Mesenchymal stem cell (in vitro differentiated cells and primary cell): ENCODE measurements at regions not wholly inside any gene's neighbourhood (a gene's known extent, or its start where the extent isn't known, plus 50 kb on each side); places are given as distances from the start of the nearest gene placed in this dataset.

Experiments used
- DNase-seq: peaks from one replicate; pipeline ENCODE4 v3.0.0-alpha.2; 2013
- H2AFZ ChIP-seq: one replicate; pipeline ENCODE4 v1.6.1; 2013; ENCODE audit warnings: low read depth, mild to moderate bottlenecking, control low read depth, inconsistent platforms, low read length, moderate library complexity
- H2AK5ac ChIP-seq: 2 replicates; pipeline ENCODE4 v1.6.1; 2013; ENCODE audit warnings: low read length, moderate library complexity, mild to moderate bottlenecking, inconsistent platforms; ENCODE audit not compliant: severe bottlenecking
- H2BK120ac ChIP-seq: one replicate; pipeline ENCODE4 v1.6.1; 2013; ENCODE audit warnings: low read depth, mild to moderate bottlenecking, inconsistent platforms, low read length, moderate library complexity
- H2BK12ac ChIP-seq, 2 experiments: one replicate each; pipeline ENCODE4 v1.6.1; 2013; ENCODE audit warnings: inconsistent platforms in 2 of 2, low read length in 2 of 2, mild to moderate bottlenecking in 2 of 2, moderate library complexity in 2 of 2, control low read depth in 1 of 2
- H2BK15ac ChIP-seq: one replicate; pipeline ENCODE4 v1.6.1; 2013; ENCODE audit warnings: mild to moderate bottlenecking, low read depth, inconsistent platforms; ENCODE audit not compliant: poor library complexity, severe bottlenecking
- H2BK5ac ChIP-seq: 2 replicates; pipeline ENCODE4 v1.6.1; 2013; ENCODE audit warnings: low read depth, mild to moderate bottlenecking, low read length, control low read depth, inconsistent platforms; ENCODE audit not compliant: poor library complexity, severe bottlenecking
- H3K14ac ChIP-seq, 2 experiments: one replicate each; pipeline ENCODE4 v1.6.1; 2013; ENCODE audit warnings: inconsistent platforms in 2 of 2, low read length in 2 of 2, control low read depth in 1 of 2, mild to moderate bottlenecking in 1 of 2, moderate library complexity in 1 of 2
- H3K18ac ChIP-seq, 2 experiments: one replicate each; pipeline ENCODE4 v1.6.1; 2013; ENCODE audit warnings: inconsistent platforms in 2 of 2, low read length in 2 of 2, control low read depth in 1 of 2, low read depth in 1 of 2, mild to moderate bottlenecking in 1 of 2
- H3K23ac ChIP-seq, 2 experiments: one replicate each; pipeline ENCODE4 v1.6.1; 2013; ENCODE audit warnings: inconsistent platforms in 2 of 2, low read length in 2 of 2, mild to moderate bottlenecking in 2 of 2, moderate library complexity in 2 of 2, control low read depth in 1 of 2
- H3K27ac ChIP-seq: 2 replicates; pipeline ENCODE4 v1.5.1; 2013; ENCODE audit warnings: mild to moderate bottlenecking, moderate library complexity, low read length, control low read depth, inconsistent platforms; ENCODE audit not compliant: poor library complexity, severe bottlenecking
- H3K27me3 ChIP-seq, 2 experiments: 2 replicates each; pipeline versions ENCODE4 v1.6.1 to v1.7.0; 2013; ENCODE audit warnings: low read length in 2 of 2, mild to moderate bottlenecking in 2 of 2, moderate library complexity in 2 of 2, control low read depth in 1 of 2, inconsistent platforms in 1 of 2; ENCODE audit not compliant: control insufficient read depth in 1 of 2, insufficient read depth in 1 of 2
- H3K36me3 ChIP-seq, 2 experiments: 2 replicates each; pipeline versions ENCODE4 v1.6.1 to v1.7.0; 2013; ENCODE audit warnings: low read length in 2 of 2, control low read depth in 1 of 2, inconsistent platforms in 1 of 2, low read depth in 1 of 2, mild to moderate bottlenecking in 1 of 2; ENCODE audit not compliant: insufficient read depth in 2 of 2, control insufficient read depth in 1 of 2
- H3K4ac ChIP-seq, 2 experiments: one replicate each; pipeline ENCODE4 v1.6.1; 2013; ENCODE audit warnings: inconsistent platforms in 2 of 2, low read length in 2 of 2, mild to moderate bottlenecking in 2 of 2, moderate library complexity in 2 of 2, control low read depth in 1 of 2, low read depth in 1 of 2
- H3K4me1 ChIP-seq: 2 replicates; pipeline ENCODE4 v1.6.1; 2013; ENCODE audit warnings: low read depth, low read length, control low read depth; ENCODE audit not compliant: control insufficient read depth, insufficient read depth
- H3K4me2 ChIP-seq: 2 replicates; pipeline ENCODE4 v1.6.1; 2013; ENCODE audit warnings: low read length, mild to moderate bottlenecking, inconsistent platforms; ENCODE audit not compliant: poor library complexity, severe bottlenecking
- H3K4me3 ChIP-seq, 2 experiments: 2 replicates each; pipeline versions ENCODE4 v1.5.1 to v1.7.0; 2013; ENCODE audit warnings: low read length in 2 of 2, mild to moderate bottlenecking in 2 of 2, control low read depth in 1 of 2, low read depth in 1 of 2; ENCODE audit not compliant: insufficient read depth in 1 of 2
- H3K79me1 ChIP-seq: replicated peaks from 2 replicates; pipeline ENCODE4 v1.6.1; 2013; ENCODE audit warnings: mild to moderate bottlenecking, control low read depth, low read length, inconsistent platforms; ENCODE audit not compliant: poor library complexity, severe bottlenecking
- H3K9ac ChIP-seq: 2 replicates; pipeline ENCODE4 v1.7.0; 2013; ENCODE audit warnings: mild to moderate bottlenecking, low read length, moderate library complexity
- H3K9me3 ChIP-seq: 2 replicates; pipeline ENCODE4 v1.7.0; 2013; ENCODE audit warnings: mild to moderate bottlenecking, low read length; ENCODE audit not compliant: control insufficient read depth
- H4K8ac ChIP-seq: one replicate; pipeline ENCODE4 v1.6.1; 2013; ENCODE audit warnings: inconsistent platforms, mild to moderate bottlenecking, low read length, moderate library complexity
- H4K91ac ChIP-seq: one replicate; pipeline ENCODE4 v1.6.1; 2013; ENCODE audit warnings: mild to moderate bottlenecking, low read length, inconsistent platforms
- WGBS: methylation state at CpG from one replicate; pipeline ENCODE4 v1.1.7; 2013; ENCODE audit warnings: mixed read lengths; 5-methylcytosine and 5-hydroxymethylcytosine counted together

GRCh38 chr3:161426758-161427157 lies 55.4 kb upstream of the SPTSSB start:
- no peak overlapping the region for H3K9ac ChIP-seq
- 86% methylated on average over 4 of the region's 4 CpGs for WGBS
- H3K9me3 ChIP-seq, result no peaks in the 10 kb centered on the region
- no peak overlapping the region for H3K14ac ChIP-seq
- H4K8ac ChIP-seq, result no peak overlapping the region
- H2AK5ac ChIP-seq, result no peak overlapping the region
- H2BK5ac ChIP-seq, result no peak overlapping the region
- H3K27ac ChIP-seq, result no peak overlapping the region
- H2BK12ac ChIP-seq, result no peak overlapping the region
- no peak overlapping the region for H3K18ac ChIP-seq
- no peaks in the 10 kb centered on the region for H3K36me3 ChIP-seq
- H3K23ac ChIP-seq, result no peak overlapping the region
- no peak overlapping the region for H3K4me3 ChIP-seq
- H3K79me1 ChIP-seq, result no peaks in the 10 kb centered on the region
- H3K4me2 ChIP-seq, result no peak overlapping the region
- H3K4me1 ChIP-seq, result no peaks in the 10 kb centered on the region
- DNase-seq, result no peak
- H3K27me3 ChIP-seq, result no peaks in the 10 kb centered on the region
- H2BK120ac ChIP-seq, result no peak overlapping the region
- no peak overlapping the region for H3K4ac ChIP-seq
- H2AFZ ChIP-seq, result no peak overlapping the region
- H4K91ac ChIP-seq, result no peak overlapping the region
- no peak overlapping the region for H2BK15ac ChIP-seq

DNA sequence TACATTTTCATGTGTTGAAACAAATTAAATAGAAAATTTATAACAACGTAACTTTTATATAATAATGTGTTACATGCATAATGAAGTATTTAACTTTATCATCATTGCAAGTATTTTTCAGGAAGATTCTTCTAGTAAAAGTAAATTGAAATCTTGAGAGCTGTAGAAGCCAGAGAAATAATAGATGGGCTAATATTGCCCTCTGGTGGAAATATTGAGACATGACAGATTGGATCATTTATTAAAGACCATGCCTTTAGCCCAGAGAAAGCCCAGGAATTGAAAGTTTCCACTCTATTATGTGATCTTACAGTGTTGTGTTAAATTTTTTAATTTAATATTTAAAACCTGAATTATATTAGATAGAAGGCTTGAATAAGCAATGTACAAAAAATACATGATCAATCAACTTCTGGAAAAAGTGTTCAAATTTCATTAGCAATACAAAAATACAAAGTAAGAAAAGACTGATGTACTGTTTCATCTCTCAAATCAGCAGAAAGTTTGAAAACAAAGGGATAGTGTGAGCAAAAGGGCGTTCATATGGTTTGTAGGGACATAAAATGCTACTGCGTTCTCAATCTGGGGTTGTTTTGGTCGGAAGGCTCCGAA lies 52.7 kb upstream of the SPTSSB start:
- H2BK15ac ChIP-seq, result no peak overlapping the region
- no peak overlapping the region for H2AFZ ChIP-seq
- no peak overlapping the region for H2BK120ac ChIP-seq
- H3K4ac ChIP-seq, result no peak overlapping the region
- H3K18ac ChIP-seq, result no peak overlapping the region
- DNase-seq, result peak; percentile 60
- H3K4me3 ChIP-seq, result no peak overlapping the region
- no peak overlapping the region for H3K4me2 ChIP-seq
- H3K14ac ChIP-seq, result no peak overlapping the region
- H2AK5ac ChIP-seq, result no peak overlapping the region
- H2BK12ac ChIP-seq, result no peak overlapping the region
- H4K8ac ChIP-seq, result no peak overlapping the region
- H3K79me1 ChIP-seq, result no peaks in the 10 kb centered on the region
- no peak overlapping the region for H3K27ac ChIP-seq
- H3K23ac ChIP-seq, result no peak overlapping the region
- H4K91ac ChIP-seq, result no peak overlapping the region
- no peaks in the 10 kb centered on the region for H3K27me3 ChIP-seq
- no peak overlapping the region for H2BK5ac ChIP-seq
- no peaks in the 10 kb centered on the region for H3K9me3 ChIP-seq
- H3K9ac ChIP-seq, result no peak overlapping the region
- 77% methylated on average over 4 of the region's 5 CpGs for WGBS
- no peaks in the 10 kb centered on the region for H3K4me1 ChIP-seq
- no peaks in the 10 kb centered on the region for H3K36me3 ChIP-seq

DNA sequence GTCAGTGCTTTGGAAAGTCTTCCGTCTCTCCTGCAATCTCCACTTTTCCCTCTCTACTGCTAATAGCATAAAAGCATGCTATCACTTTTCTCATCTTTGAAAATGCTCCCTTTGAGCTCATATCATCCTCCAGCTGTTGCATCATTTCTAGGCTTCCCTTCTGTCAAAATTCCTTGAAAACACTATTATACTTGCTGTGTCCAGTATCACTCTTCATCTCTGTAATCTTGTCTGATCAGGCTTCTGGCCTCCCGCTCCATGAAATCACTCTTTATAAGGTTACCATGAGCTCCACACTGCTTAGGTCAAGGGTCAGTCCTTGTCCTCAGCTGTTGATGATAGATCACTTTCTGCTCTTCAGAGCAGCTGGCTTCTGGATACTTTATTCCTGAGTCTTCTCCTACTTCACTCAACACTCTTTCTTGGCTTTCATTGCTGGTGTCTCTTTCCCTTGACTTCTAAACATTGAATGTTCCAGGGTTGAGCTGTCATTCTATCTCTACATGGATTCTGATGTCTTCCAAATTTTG lies 50.9 kb upstream of the SPTSSB start:
- 62% methylated on average over 2 of the region's 2 CpGs for WGBS
- Histone ChIP-seq H3K4me3 (no peak overlapping the region), H2BK15ac (no peak overlapping the region), H2AFZ (no peak overlapping the region), H3K79me1 (no peaks in the 10 kb centered on the region), H3K23ac (no peak overlapping the region), H3K14ac (no peak overlapping the region), H4K91ac (no peak overlapping the region), H3K4ac (no peak overlapping the region), H3K9me3 (no peaks in the 10 kb centered on the region), H2BK12ac (no peak overlapping the region), H3K18ac (no peak overlapping the region), H2AK5ac (no peak overlapping the region), H2BK5ac (no peak overlapping the region), H3K9ac (no peak overlapping the region), H3K27me3 (no peaks in the 10 kb centered on the region), H3K36me3 (no peaks in the 10 kb centered on the region), H3K4me2 (no peak overlapping the region), H3K4me1 (no peaks in the 10 kb centered on the region), H4K8ac (no peak overlapping the region), H2BK120ac (no peak overlapping the region), H3K27ac (no peak overlapping the region)
- peak; percentile 22 for DNase-seq
